Endodermal cell (in vitro differentiated cells): ENCODE measurements at regions not wholly inside any gene's neighbourhood (a gene's known extent, or its start where the extent isn't known, plus 50 kb on each side); places are given as distances from the start of the nearest gene placed in this dataset.

ENCODE experiments used
- DNase-seq: peaks from one replicate; pipeline ENCODE4 v3.0.0-alpha.2; 2017
- H3K27ac ChIP-seq: 2 replicates; pipeline ENCODE4 v1.5.1; 2013; ENCODE audit warnings: mild to moderate bottlenecking, low read depth, low read length, moderate library complexity
- H3K27me3 ChIP-seq: 2 replicates; pipeline ENCODE4 v1.6.1; 2013; ENCODE audit warnings: mild to moderate bottlenecking, low read length, moderate library complexity; ENCODE audit not compliant: insufficient read depth, control insufficient read depth, poor library complexity, severe bottlenecking
- H3K36me3 ChIP-seq: 2 replicates; pipeline ENCODE4 v1.7.0; 2013; ENCODE audit warnings: mild to moderate bottlenecking, low read length, moderate library complexity; ENCODE audit not compliant: control insufficient read depth, insufficient read depth
- H3K4me1 ChIP-seq: one replicate; pipeline ENCODE4 v1.7.0; 2013; ENCODE audit warnings: low read length; ENCODE audit not compliant: control insufficient read depth, insufficient read depth
- H3K4me3 ChIP-seq: 2 replicates; pipeline ENCODE4 v1.5.1; 2013; ENCODE audit warnings: mild to moderate bottlenecking, low read length, moderate library complexity
- H3K9ac ChIP-seq: 2 replicates; pipeline ENCODE4 v1.6.1; 2013; ENCODE audit warnings: mild to moderate bottlenecking, low read length, moderate library complexity; ENCODE audit not compliant: poor library complexity, severe bottlenecking; ENCODE audit errors: extremely low read depth
- H3K9me3 ChIP-seq: 2 replicates; pipeline ENCODE4 v1.6.1; 2013; ENCODE audit warnings: mild to moderate bottlenecking, low read length, moderate library complexity; ENCODE audit not compliant: control insufficient read depth
- H3K27ac Mint-ChIP-seq: 2 replicates; pipeline ENCODE4 v1.8.0; 2020; ENCODE audit warnings: mixed read lengths
- H3K27me3 Mint-ChIP-seq: 2 replicates; pipeline ENCODE4 v1.8.0; 2021; ENCODE audit warnings: mild to moderate bottlenecking, mixed read lengths; ENCODE audit not compliant: insufficient read depth
- H3K36me3 Mint-ChIP-seq: 2 replicates; pipeline ENCODE4 v1.8.0; 2020; ENCODE audit warnings: low read depth, mixed read lengths
- H3K4me1 Mint-ChIP-seq: 2 replicates; pipeline ENCODE4 v1.8.0; 2020; ENCODE audit warnings: mixed read lengths
- H3K4me3 Mint-ChIP-seq: 2 replicates; pipeline ENCODE4 v1.8.0; 2020; ENCODE audit warnings: mild to moderate bottlenecking, moderate library complexity, mixed read lengths
- H3K9me3 Mint-ChIP-seq: 2 replicates; pipeline ENCODE4 v1.8.0; 2020; ENCODE audit warnings: mild to moderate bottlenecking, mixed read lengths
- CTCF ChIP-seq: fragments of 200-600 bp; sonication (generic); conservative IDR thresholded peaks from 2 replicates; pipeline ENCODE4 v1.5.0; 2021; ENCODE audit warnings: antibody characterized with exemption, mild to moderate bottlenecking
- WGBS, 2 experiments: methylation state at CpG; one replicate each; pipeline versions ENCODE4 v1.1.5 to v1.1.7; 2013; ENCODE audit warnings: missing lambda C conversion rate in 2 of 2, mixed read lengths in 1 of 2; ENCODE audit not compliant: insufficient coverage in 1 of 2, insufficient read length in 1 of 2; 5-methylcytosine and 5-hydroxymethylcytosine counted together

- DNase-seq: no peak
- Histone ChIP-seq H3K27ac (no peak overlapping the region), H3K27me3 (no peaks in the 10 kb centered on the region), H3K4me1 (no peaks in the 10 kb centered on the region), H3K36me3 (no peaks in the 10 kb centered on the region), H3K9me3 (peaks cover 78% of the 10 kb centered on the region), H3K4me3 (no peak overlapping the region), H3K9ac (no peak overlapping the region)
- TF ChIP-seq CTCF: no peak
- 63 to 80% methylated on average over 1 of the region's 1 CpG for WGBS, 2 experiments
- Mint-ChIP-seq H3K9me3 (no peaks in the 10 kb centered on the region), H3K27me3 (peaks cover 9% of the 10 kb centered on the region), H3K27ac (no peak overlapping the region), H3K4me1 (peaks cover 5% of the 10 kb centered on the region), H3K36me3 (no peaks in the 10 kb centered on the region), H3K4me3 (no peak overlapping the region)
Observed at GRCh38 chr18:71327850-71328249, 1039.0 kb downstream of the SOCS6 start.

GRCh38 chr18:71327441-71327840, 1038.6 kb downstream of the SOCS6 start:
- Mint-ChIP-seq H3K9me3 (no peaks in the 10 kb centered on the region), H3K27ac (no peak overlapping the region), H3K36me3 (no peaks in the 10 kb centered on the region), H3K27me3 (peaks cover 9% of the 10 kb centered on the region), H3K4me1 (peaks cover 5% of the 10 kb centered on the region), H3K4me3 (no peak overlapping the region)
- no peaks in the 10 kb centered on the region for H3K36me3 ChIP-seq
- no peak for DNase-seq
- H3K9me3 ChIP-seq: peaks cover 76% of the 10 kb centered on the region
- no peaks in the 10 kb centered on the region for H3K27me3 ChIP-seq
- no peak overlapping the region for H3K9ac ChIP-seq
- WGBS, 2 experiments: 89% methylated on average over 5 of the region's 5 CpGs; no CpG with 5 or more reads in 1 of the 2 experiments
- H3K27ac ChIP-seq: no peak overlapping the region
- no peak for TF ChIP-seq CTCF
- no peaks in the 10 kb centered on the region for H3K4me1 ChIP-seq
- H3K4me3 ChIP-seq: no peak overlapping the region

- peaks cover 5% of the 10 kb centered on the region for H3K4me1 Mint-ChIP-seq
- H3K36me3 Mint-ChIP-seq: no peaks in the 10 kb centered on the region
- TF ChIP-seq CTCF: no peak
- no peaks in the 10 kb centered on the region for H3K27me3 ChIP-seq
- H3K27ac ChIP-seq: no peak overlapping the region
- H3K9ac ChIP-seq: no peak overlapping the region
- no peak overlapping the region for H3K27ac Mint-ChIP-seq
- H3K9me3 Mint-ChIP-seq: no peaks in the 10 kb centered on the region
- DNase-seq: peak; percentile 65
- peaks cover 9% of the 10 kb centered on the region for H3K27me3 Mint-ChIP-seq
- no peak overlapping the region for H3K4me3 ChIP-seq
- H3K36me3 ChIP-seq: no peaks in the 10 kb centered on the region
- H3K4me3 Mint-ChIP-seq: no peak overlapping the region
- H3K4me1 ChIP-seq: no peaks in the 10 kb centered on the region
- H3K9me3 ChIP-seq: peaks cover 76% of the 10 kb centered on the region
- 62% methylated on average over 3 of the region's 3 CpGs; no CpG with 5 or more reads in 1 of the 2 experiments for WGBS, 2 experiments
Observed at GRCh38 chr18:71326826-71327225, 1038.0 kb downstream of the SOCS6 start.
